K562 (cell line): ENCODE measurements at regions not wholly inside any gene's neighbourhood (a gene's known extent, or its start where the extent isn't known, plus 50 kb on each side); places are given as distances from the start of the nearest gene placed in this dataset.
A peak's percentile ranks its signal among the peaks of the same experiment; 100 is the strongest.

Source experiments
- ARHGAP35 ChIP-seq: fragments of 450-650 bp; IDR thresholded peaks from 2 replicates; pipeline ENCODE4 v1.6.1; 2018; ENCODE audit not compliant: partially characterized antibody
- CBX3 ChIP-seq, 2 experiments: IDR thresholded peaks; 1 replicate in 1 of 2; 2 replicates in 1 of 2; pipeline ENCODE4 v1.6.1; 2012; ENCODE audit warnings: inconsistent platforms in 2 of 2, low read length in 2 of 2, borderline replicate concordance in 1 of 2, control low read depth in 1 of 2
- COPS2 ChIP-seq: fragments of 450-650 bp; conservative IDR thresholded peaks from 2 replicates; pipeline ENCODE4 v1.6.1; 2016; ENCODE audit warnings: mild to moderate bottlenecking, moderate library complexity
- CREM ChIP-seq: IDR thresholded peaks from 2 replicates; pipeline ENCODE4 v1.6.1; 2014; ENCODE audit warnings: antibody characterized with exemption, low read depth
- EWSR1 ChIP-seq: fragments of 450-650 bp; IDR thresholded peaks from 2 replicates; pipeline ENCODE4 v1.6.1; 2018; ENCODE audit warnings: borderline replicate concordance, mild to moderate bottlenecking, low read depth, moderate library complexity; ENCODE audit not compliant: partially characterized antibody
- GATAD2B ChIP-seq: fragments of 450-650 bp; IDR thresholded peaks from 2 replicates; pipeline ENCODE4 v1.6.1; 2017; ENCODE audit warnings: mild to moderate bottlenecking, borderline replicate concordance
- HDAC6 ChIP-seq: IDR thresholded peaks from 2 replicates; pipeline ENCODE4 v1.6.1; 2012; ENCODE audit warnings: low read depth, mild to moderate bottlenecking, control low read depth, inconsistent platforms, low read length, moderate library complexity
- HMGN3 ChIP-seq: IDR thresholded peaks from 2 replicates; pipeline ENCODE4 v1.6.1; 2011; ENCODE audit warnings: borderline replicate concordance, low read depth, mild to moderate bottlenecking, mixed read lengths, low read length; ENCODE audit not compliant: insufficient read length; ENCODE audit errors: extremely low read depth
- MYNN ChIP-seq, 2 experiments: sonication (generic); formaldehyde crosslinking in 1 of 2; IDR thresholded peaks; 2 replicates each; pipeline versions ENCODE4 v1.5.0 to v1.6.1; 2016 to 2020; ENCODE audit warnings: antibody characterized with exemption in 1 of 2, missing genetic modification reagents in 1 of 2
- NBN ChIP-seq: fragments of 450-650 bp; IDR thresholded peaks from 2 replicates; pipeline ENCODE4 v1.6.1; 2016; ENCODE audit warnings: low read depth, mild to moderate bottlenecking
- NFIC ChIP-seq: fragments of 450-650 bp; IDR thresholded peaks from 2 replicates; pipeline ENCODE4 v1.6.1; 2017; ENCODE audit warnings: mild to moderate bottlenecking, inconsistent platforms
- NFYB ChIP-seq: IDR thresholded peaks from 2 replicates; pipeline ENCODE4 v1.6.1; 2011; ENCODE audit warnings: mild to moderate bottlenecking, moderate library complexity; ENCODE audit not compliant: insufficient read length; ENCODE audit errors: extremely low read depth
- OTX1 ChIP-seq: fragments of 450-650 bp; formaldehyde crosslinking; IDR thresholded peaks from 2 replicates; pipeline ENCODE4 v1.4.0; 2022; ENCODE audit warnings: mild to moderate bottlenecking
- RFX5 ChIP-seq: IDR thresholded peaks from 2 replicates; pipeline ENCODE4 v1.6.1; 2011; ENCODE audit warnings: low read depth, mild to moderate bottlenecking, improper control_type of control experiment, low read length
- SMAD2 ChIP-seq: fragments of 150-350 bp; IDR thresholded peaks from 2 replicates; pipeline ENCODE4 v1.6.1; 2014; ENCODE audit warnings: low read depth, mild to moderate bottlenecking, low read length
- TAF1 ChIP-seq: IDR thresholded peaks from 2 replicates; pipeline ENCODE4 v1.6.1; 2011; ENCODE audit warnings: mild to moderate bottlenecking, low read length, moderate library complexity; ENCODE audit not compliant: insufficient read depth, control insufficient read depth, severe bottlenecking; ENCODE audit errors: extremely low read depth
- ZBED1 ChIP-seq: IDR thresholded peaks from 2 replicates; pipeline ENCODE4 v1.6.1; 2014
- ZNF583 ChIP-seq: fragments of 250-450 bp; sonication (Bioruptor Pico); IDR thresholded peaks from 2 replicates; pipeline ENCODE4 v1.4.0; 2020
- TF ChIP-seq, protein P1 (sequence below): fragments of 450-650 bp; IDR thresholded peaks from 2 replicates; pipeline ENCODE4 v1.6.1; 2016; ENCODE audit warnings: mild to moderate bottlenecking
- TF ChIP-seq, protein P2 (sequence below): sonication (generic); formaldehyde crosslinking; IDR thresholded peaks from 2 replicates; pipeline ENCODE4 v1.8.1; 2023; ENCODE audit warnings: mild to moderate bottlenecking, missing genetic modification reagents
- TF ChIP-seq, protein P3 (sequence below): fragments of 450-650 bp; formaldehyde crosslinking; IDR thresholded peaks from 2 replicates; pipeline ENCODE4 v1.4.0; 2022; ENCODE audit warnings: missing genetic modification characterization
- TF ChIP-seq, protein P4 (sequence below): sonication (generic); formaldehyde crosslinking; IDR thresholded peaks from 2 replicates; pipeline ENCODE4 v1.8.0; 2022; ENCODE audit warnings: missing genetic modification reagents, mild to moderate bottlenecking, borderline replicate concordance

DNA sequence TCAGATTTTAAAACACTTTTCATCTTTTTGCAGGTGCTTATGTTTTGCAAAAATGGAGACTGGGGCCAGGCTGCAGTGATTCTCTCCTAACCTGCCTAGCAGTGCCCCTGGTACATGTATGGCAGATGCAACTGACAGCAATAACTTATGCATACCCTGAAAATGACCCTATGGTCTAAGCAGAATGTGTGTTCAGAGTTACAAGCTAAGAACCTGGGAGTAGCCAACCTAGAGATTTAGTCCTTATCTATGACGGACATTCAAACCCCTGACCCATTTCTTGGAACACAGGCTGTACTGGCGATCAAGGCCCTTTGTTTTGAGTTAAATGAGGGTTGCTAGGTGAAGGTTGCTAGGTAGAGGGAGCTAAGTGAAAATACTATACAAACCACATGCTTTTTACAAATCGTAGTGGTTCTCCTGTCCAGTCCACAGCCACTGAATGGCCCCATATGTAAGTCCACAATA lies 184.9 kb upstream of the SESN3 start (continued):
- no peak; the same call in 1 of the 2 replicates for TF ChIP-seq ZNF583 (CRISPR knock-in tag)
- TF ChIP-seq NFIC: 0 out of 2 replicates have a peak, but pooled peaks have one; percentile 15
- TF ChIP-seq CBX3 (IDR thresholded peaks at IDR 0.05; ENCODE audit: borderline replicate concordance in 1 of 2, low read length in 2 of 2): 0 out of 3 replicates have a peak, but pooled peaks of 1 of the 2 experiments have one; percentile 23
- peak; percentile 99 for TF ChIP-seq MYNN (IDR thresholded peaks at IDR 0.05)
- peak; percentile 79; the same call in 1 of the 2 replicates for TF ChIP-seq MYNN (CRISPR knock-in tag; IDR thresholded peaks at IDR 0.05)
- TF ChIP-seq NBN: no peak
- no peak for TF ChIP-seq NFYB
- no peak for TF ChIP-seq SMAD2
- no peak for TF ChIP-seq RFX5
- TF ChIP-seq, protein P1, sequence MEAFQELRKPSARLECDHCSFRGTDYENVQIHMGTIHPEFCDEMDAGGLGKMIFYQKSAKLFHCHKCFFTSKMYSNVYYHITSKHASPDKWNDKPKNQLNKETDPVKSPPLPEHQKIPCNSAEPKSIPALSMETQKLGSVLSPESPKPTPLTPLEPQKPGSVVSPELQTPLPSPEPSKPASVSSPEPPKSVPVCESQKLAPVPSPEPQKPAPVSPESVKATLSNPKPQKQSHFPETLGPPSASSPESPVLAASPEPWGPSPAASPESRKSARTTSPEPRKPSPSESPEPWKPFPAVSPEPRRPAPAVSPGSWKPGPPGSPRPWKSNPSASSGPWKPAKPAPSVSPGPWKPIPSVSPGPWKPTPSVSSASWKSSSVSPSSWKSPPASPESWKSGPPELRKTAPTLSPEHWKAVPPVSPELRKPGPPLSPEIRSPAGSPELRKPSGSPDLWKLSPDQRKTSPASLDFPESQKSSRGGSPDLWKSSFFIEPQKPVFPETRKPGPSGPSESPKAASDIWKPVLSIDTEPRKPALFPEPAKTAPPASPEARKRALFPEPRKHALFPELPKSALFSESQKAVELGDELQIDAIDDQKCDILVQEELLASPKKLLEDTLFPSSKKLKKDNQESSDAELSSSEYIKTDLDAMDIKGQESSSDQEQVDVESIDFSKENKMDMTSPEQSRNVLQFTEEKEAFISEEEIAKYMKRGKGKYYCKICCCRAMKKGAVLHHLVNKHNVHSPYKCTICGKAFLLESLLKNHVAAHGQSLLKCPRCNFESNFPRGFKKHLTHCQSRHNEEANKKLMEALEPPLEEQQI: no peak
- no peak for TF ChIP-seq ARHGAP35
- TF ChIP-seq CREM: peak; percentile 39; the same call in 1 of the 2 replicates
- TF ChIP-seq, protein P2, sequence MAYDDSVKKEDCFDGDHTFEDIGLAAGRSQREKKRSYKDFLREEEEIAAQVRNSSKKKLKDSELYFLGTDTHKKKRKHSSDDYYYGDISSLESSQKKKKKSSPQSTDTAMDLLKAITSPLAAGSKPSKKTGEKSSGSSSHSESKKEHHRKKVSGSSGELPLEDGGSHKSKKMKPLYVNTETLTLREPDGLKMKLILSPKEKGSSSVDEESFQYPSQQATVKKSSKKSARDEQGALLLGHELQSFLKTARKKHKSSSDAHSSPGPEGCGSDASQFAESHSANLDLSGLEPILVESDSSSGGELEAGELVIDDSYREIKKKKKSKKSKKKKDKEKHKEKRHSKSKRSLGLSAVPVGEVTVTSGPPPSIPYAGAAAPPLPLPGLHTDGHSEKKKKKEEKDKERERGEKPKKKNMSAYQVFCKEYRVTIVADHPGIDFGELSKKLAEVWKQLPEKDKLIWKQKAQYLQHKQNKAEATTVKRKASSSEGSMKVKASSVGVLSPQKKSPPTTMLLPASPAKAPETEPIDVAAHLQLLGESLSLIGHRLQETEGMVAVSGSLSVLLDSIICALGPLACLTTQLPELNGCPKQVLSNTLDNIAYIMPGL (CRISPR knock-in tag): no peak
- no peak for TF ChIP-seq COPS2
- no peak for TF ChIP-seq ZBED1
- no peak for TF ChIP-seq TAF1
- no peak for TF ChIP-seq OTX1 (CRISPR knock-in tag)
- TF ChIP-seq, protein P3, sequence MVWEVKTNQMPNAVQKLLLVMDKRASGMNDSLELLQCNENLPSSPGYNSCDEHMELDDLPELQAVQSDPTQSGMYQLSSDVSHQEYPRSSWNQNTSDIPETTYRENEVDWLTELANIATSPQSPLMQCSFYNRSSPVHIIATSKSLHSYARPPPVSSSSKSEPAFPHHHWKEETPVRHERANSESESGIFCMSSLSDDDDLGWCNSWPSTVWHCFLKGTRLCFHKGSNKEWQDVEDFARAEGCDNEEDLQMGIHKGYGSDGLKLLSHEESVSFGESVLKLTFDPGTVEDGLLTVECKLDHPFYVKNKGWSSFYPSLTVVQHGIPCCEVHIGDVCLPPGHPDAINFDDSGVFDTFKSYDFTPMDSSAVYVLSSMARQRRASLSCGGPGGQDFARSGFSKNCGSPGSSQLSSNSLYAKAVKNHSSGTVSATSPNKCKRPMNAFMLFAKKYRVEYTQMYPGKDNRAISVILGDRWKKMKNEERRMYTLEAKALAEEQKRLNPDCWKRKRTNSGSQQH (CRISPR knock-in tag): no peak
- TF ChIP-seq, protein P4, sequence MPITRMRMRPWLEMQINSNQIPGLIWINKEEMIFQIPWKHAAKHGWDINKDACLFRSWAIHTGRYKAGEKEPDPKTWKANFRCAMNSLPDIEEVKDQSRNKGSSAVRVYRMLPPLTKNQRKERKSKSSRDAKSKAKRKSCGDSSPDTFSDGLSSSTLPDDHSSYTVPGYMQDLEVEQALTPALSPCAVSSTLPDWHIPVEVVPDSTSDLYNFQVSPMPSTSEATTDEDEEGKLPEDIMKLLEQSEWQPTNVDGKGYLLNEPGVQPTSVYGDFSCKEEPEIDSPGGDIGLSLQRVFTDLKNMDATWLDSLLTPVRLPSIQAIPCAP (CRISPR knock-in tag): no peak
- TF ChIP-seq HDAC6: no peak
- no peak for TF ChIP-seq GATAD2B
- peak; percentile 36 for TF ChIP-seq HMGN3
- TF ChIP-seq EWSR1: no peak
